PFSK-1 (cell line): ENCODE measurements at regions not wholly inside any gene's neighbourhood (a gene's known extent, or its start where the extent isn't known, plus 50 kb on each side); places are given as distances from the start of the nearest gene placed in this dataset.

Source experiments
- FOXP2 ChIP-seq: optimal IDR thresholded peaks from 2 replicates; pipeline ENCODE3; 2011; ENCODE audit warnings: borderline replicate concordance, control low read depth, inconsistent platforms; ENCODE audit not compliant: insufficient read depth; ENCODE audit errors: extremely low read length, extremely low read depth
- POLR2AphosphoS5 ChIP-seq: IDR thresholded peaks from 2 replicates; pipeline ENCODE4 v1.6.1; 2012; ENCODE audit warnings: low read depth, mild to moderate bottlenecking, control low read depth, low read length, moderate library complexity
- REST ChIP-seq, 2 experiments: IDR thresholded peaks; 2 replicates each; pipeline versions ENCODE4 v1.6.1 to v1.8.0; 2011 to 2012; ENCODE audit warnings: low read depth in 2 of 2, low read length in 2 of 2, control low read depth in 1 of 2, inconsistent platforms in 1 of 2, mild to moderate bottlenecking in 1 of 2, moderate library complexity in 1 of 2; ENCODE audit not compliant: insufficient read depth in 1 of 2
- SIN3A ChIP-seq: IDR thresholded peaks from 2 replicates; pipeline ENCODE4 v1.6.1; 2012; ENCODE audit warnings: mild to moderate bottlenecking, low read length, moderate library complexity, borderline replicate concordance; ENCODE audit not compliant: insufficient read depth

DNA sequence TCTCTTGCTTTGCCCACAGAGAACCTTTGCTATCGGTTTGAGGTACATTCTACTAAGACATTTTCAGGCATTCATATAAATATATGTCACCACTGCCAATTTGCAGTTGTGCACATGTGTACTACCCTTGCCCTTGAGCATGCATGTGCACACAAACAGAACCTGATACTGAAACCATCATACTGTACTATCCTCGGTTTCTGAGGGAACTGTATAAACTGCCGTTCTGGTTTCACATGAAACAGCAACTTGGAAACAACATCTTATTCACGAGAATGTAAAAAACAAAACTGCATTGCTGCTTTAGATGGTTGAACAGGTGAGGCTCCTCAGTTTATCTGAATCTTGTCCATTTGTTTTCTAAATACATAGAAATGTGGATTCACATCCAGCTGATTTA lies 151.2 kb upstream of the TMEM170B start:
- no peak for TF ChIP-seq REST (IDR thresholded peaks at IDR 0.05; ENCODE audit: insufficient read depth in 1 of 2, low read depth in 2 of 2, low read length in 2 of 2)
- no peak for TF ChIP-seq FOXP2
- TF ChIP-seq POLR2AphosphoS5, result no peak
- TF ChIP-seq SIN3A, result no peak
